B cell (primary cell): ENCODE measurements at regions not wholly inside any gene's neighbourhood (a gene's known extent, or its start where the extent isn't known, plus 50 kb on each side); places are given as distances from the start of the nearest gene placed in this dataset.

ENCODE experiments used
- ATAC-seq: fragments of 200-7000 bp; cut with Tn5 transposase; one replicate; pipeline ENCODE4 v1.10.0; 2021; ENCODE audit warnings: low read depth, mild to moderate bottlenecking, moderate number of reproducible peaks, moderate library complexity
- CTCF ChIA-PET: fragments of 350-600 bp; sonication (Branson Sonifier 250); formaldehyde crosslinking; loops from one replicate; lab custom pipeline; 2021; ENCODE audit warnings: antibody characterized with exemption, inconsistent platforms; lab: Charles Lee
- POLR2A ChIA-PET: fragments of 350-600 bp; sonication (Branson Sonifier 250); formaldehyde crosslinking; loops from one replicate; lab custom pipeline; 2021; ENCODE audit warnings: antibody characterized with exemption; lab: Charles Lee
- DNase-seq: peaks from one replicate; pipeline ENCODE4 v3.0.0; 2013
- H2AFZ ChIP-seq: 2 replicates; pipeline ENCODE4 v1.6.1; 2012; ENCODE audit warnings: mild to moderate bottlenecking, low read depth, low read length; ENCODE audit not compliant: insufficient read depth, poor library complexity, severe bottlenecking
- H3K27ac ChIP-seq, 2 donors: 1 replicate in 1 of 2; 2 replicates in 1 of 2; pipeline ENCODE4 v1.5.1; 2012 to 2013; ENCODE audit warnings: low read length in 2 of 2, mild to moderate bottlenecking in 2 of 2, moderate library complexity in 1 of 2
- H3K27me3 ChIP-seq, 4 experiments: fragments of 200-600 bp in 1 of 4; sonication (generic) in 1 of 4; replicated peaks in 1 of 4; 1 replicate in 2 of 4; 2 replicates in 2 of 4; pipeline versions ENCODE4 v1.6.1 to v1.7.0; 2013 to 2016; ENCODE audit warnings: low read length in 3 of 4, mild to moderate bottlenecking in 2 of 4, mixed read lengths in 1 of 4, moderate library complexity in 1 of 4; ENCODE audit not compliant: insufficient read depth in 4 of 4, control insufficient read depth in 3 of 4; ENCODE audit errors: control extremely low read depth in 1 of 4
- H3K36me3 ChIP-seq, 2 experiments: replicated peaks in 1 of 2; 1 replicate in 1 of 2; 2 replicates in 1 of 2; pipeline versions ENCODE4 v1.6.1 to v1.7.1; 2013; ENCODE audit warnings: low read length in 1 of 2; ENCODE audit not compliant: insufficient read depth in 2 of 2, control insufficient read depth in 1 of 2; ENCODE audit errors: control extremely low read depth in 1 of 2, extremely low read depth in 1 of 2
- H3K4me1 ChIP-seq, 2 donors: fragments of 200-600 bp in 1 of 2; sonication (generic) in 1 of 2; 1 replicate in 1 of 2; 2 replicates in 1 of 2; pipeline versions ENCODE4 v1.5.1 to v1.6.1; 2013 to 2017; ENCODE audit warnings: low read length in 2 of 2; ENCODE audit not compliant: control insufficient read depth in 2 of 2, insufficient read depth in 2 of 2
- H3K4me2 ChIP-seq: replicated peaks from 2 replicates; pipeline ENCODE3; 2012; ENCODE audit warnings: mild to moderate bottlenecking, low read depth, low read length; ENCODE audit not compliant: poor library complexity, severe bottlenecking
- H3K4me3 ChIP-seq, 5 experiments: fragments of 200-600 bp in 1 of 5; sonication (generic) in 1 of 5; 1 replicate in 3 of 5; 2 replicates in 2 of 5; pipeline versions ENCODE4 v1.5.1 to v1.7.0; 2011 to 2016; ENCODE audit warnings: low read length in 4 of 5, mild to moderate bottlenecking in 4 of 5, low read depth in 2 of 5, control low read depth in 1 of 5, moderate library complexity in 1 of 5; ENCODE audit not compliant: insufficient read depth in 1 of 5; ENCODE audit errors: control extremely low read depth in 1 of 5, extremely low read depth in 1 of 5
- H3K79me2 ChIP-seq: fragments of 200-600 bp; sonication (generic); one replicate; pipeline ENCODE4 v1.6.0; 2016; ENCODE audit warnings: low read length; ENCODE audit not compliant: control insufficient read depth, insufficient read depth
- H3K9ac ChIP-seq: fragments of 200-600 bp; sonication (generic); 2 replicates; pipeline ENCODE4 v1.6.1; 2017; ENCODE audit warnings: mild to moderate bottlenecking, low read length, moderate library complexity
- H3K9me3 ChIP-seq, 3 donors: one replicate each; pipeline versions ENCODE4 v1.6.1 to v1.7.1; 2013; ENCODE audit warnings: low read length in 2 of 3; ENCODE audit not compliant: control insufficient read depth in 2 of 3, insufficient read depth in 1 of 3; ENCODE audit errors: control extremely low read depth in 1 of 3
- H4K20me1 ChIP-seq: 2 replicates; pipeline ENCODE4 v1.6.0; 2012; ENCODE audit warnings: mild to moderate bottlenecking, low read length; ENCODE audit not compliant: insufficient read depth, control insufficient read depth, poor library complexity, severe bottlenecking
- H3K27ac Mint-ChIP-seq: one replicate; pipeline ENCODE4 v1.8.0; 2021; ENCODE audit warnings: mixed read lengths
- H3K27me3 Mint-ChIP-seq: one replicate; pipeline ENCODE4 v1.8.0; 2021; ENCODE audit warnings: mixed read lengths
- H3K4me1 Mint-ChIP-seq: one replicate; pipeline ENCODE4 v1.8.0; 2021; ENCODE audit warnings: mixed read lengths
- H3K4me3 Mint-ChIP-seq: one replicate; pipeline ENCODE4 v1.8.0; 2021; ENCODE audit warnings: mixed read lengths
- H3K9me3 Mint-ChIP-seq: one replicate; pipeline ENCODE4 v1.8.0; 2022; ENCODE audit warnings: mixed read lengths; ENCODE audit not compliant: insufficient read depth
- EZH2 ChIP-seq: IDR thresholded peaks from 2 replicates; pipeline ENCODE4 v1.6.1; 2012; ENCODE audit warnings: borderline replicate concordance, low read depth, mild to moderate bottlenecking, moderate library complexity, low read length; ENCODE audit not compliant: insufficient read depth, poor library complexity, severe bottlenecking
- WGBS: methylation state at CpG from one replicate; pipeline ENCODE4 v1.1.5; 2013; ENCODE audit warnings: missing lambda C conversion rate; ENCODE audit not compliant: insufficient coverage; 5-methylcytosine and 5-hydroxymethylcytosine counted together
- intact Hi-C: fragments of 100-400 bp; cut with micrococcal nuclease; formaldehyde crosslinking; loops from one replicate; pipeline ENCODE4 v1.10.0; 2022
- TF ChIP-seq, protein P1 (sequence below): fragments of 200-600 bp; IDR thresholded peaks from one replicate; pipeline ENCODE4 v1.8.0; 2022; ENCODE audit warnings: antibody characterized with exemption, mild to moderate bottlenecking

DNA sequence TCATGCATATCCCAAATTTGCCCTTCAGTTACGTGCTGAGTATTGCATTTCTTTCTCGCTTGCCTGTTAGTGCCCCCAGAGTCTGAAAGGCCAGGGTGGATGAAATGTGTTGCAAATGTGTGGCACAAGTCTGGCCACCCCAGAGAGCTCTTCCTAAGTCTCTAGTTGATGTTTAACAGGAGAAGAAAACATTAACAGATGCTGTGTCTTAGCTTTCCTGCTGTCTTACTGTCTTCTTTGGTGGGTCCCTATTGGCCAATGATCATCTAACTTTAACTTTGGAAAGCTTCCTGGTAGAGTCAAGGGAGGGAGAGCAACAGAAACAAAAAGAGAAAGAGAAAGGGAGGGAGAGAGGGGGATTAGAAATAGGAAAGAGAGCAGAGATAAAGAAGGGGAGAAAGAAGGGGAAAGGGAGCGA, 76.7 kb upstream of the P3H2 start:
- Histone ChIP-seq H3K36me3 (no peaks in the 10 kb centered on the region), H3K4me1 (no peaks in the 10 kb centered on the region), H3K27me3 (no peaks in the 10 kb centered on the region), H3K9me3 (no peaks in the 10 kb centered on the region), H3K27ac (no peak overlapping the region), H2AFZ (no peak overlapping the region), H3K4me2 (no peak overlapping the region), H3K79me2 (no peaks in the 10 kb centered on the region), H3K4me3 (no peak overlapping the region), H4K20me1 (no peaks in the 10 kb centered on the region), H3K9ac (no peak overlapping the region)
- CTCF ChIA-PET: no interaction called here
- ATAC-seq (no peak), DNase-seq (no peak)
- no peak overlapping the region for H3K27ac Mint-ChIP-seq
- WGBS: 100% methylated on average over 3 of the region's 3 CpGs
- POLR2A ChIA-PET: no interaction called here
- peaks cover 1% of the 10 kb centered on the region for H3K4me1 Mint-ChIP-seq
- intact Hi-C loops: no loop called here
- peaks cover 7% of the 10 kb centered on the region for H3K27me3 Mint-ChIP-seq
- TF ChIP-seq, protein P1, sequence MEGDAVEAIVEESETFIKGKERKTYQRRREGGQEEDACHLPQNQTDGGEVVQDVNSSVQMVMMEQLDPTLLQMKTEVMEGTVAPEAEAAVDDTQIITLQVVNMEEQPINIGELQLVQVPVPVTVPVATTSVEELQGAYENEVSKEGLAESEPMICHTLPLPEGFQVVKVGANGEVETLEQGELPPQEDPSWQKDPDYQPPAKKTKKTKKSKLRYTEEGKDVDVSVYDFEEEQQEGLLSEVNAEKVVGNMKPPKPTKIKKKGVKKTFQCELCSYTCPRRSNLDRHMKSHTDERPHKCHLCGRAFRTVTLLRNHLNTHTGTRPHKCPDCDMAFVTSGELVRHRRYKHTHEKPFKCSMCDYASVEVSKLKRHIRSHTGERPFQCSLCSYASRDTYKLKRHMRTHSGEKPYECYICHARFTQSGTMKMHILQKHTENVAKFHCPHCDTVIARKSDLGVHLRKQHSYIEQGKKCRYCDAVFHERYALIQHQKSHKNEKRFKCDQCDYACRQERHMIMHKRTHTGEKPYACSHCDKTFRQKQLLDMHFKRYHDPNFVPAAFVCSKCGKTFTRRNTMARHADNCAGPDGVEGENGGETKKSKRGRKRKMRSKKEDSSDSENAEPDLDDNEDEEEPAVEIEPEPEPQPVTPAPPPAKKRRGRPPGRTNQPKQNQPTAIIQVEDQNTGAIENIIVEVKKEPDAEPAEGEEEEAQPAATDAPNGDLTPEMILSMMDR: no peak
- TF ChIP-seq EZH2: no peak
- no peaks in the 10 kb centered on the region for H3K9me3 Mint-ChIP-seq
- no peak overlapping the region for H3K4me3 Mint-ChIP-seq

DNA sequence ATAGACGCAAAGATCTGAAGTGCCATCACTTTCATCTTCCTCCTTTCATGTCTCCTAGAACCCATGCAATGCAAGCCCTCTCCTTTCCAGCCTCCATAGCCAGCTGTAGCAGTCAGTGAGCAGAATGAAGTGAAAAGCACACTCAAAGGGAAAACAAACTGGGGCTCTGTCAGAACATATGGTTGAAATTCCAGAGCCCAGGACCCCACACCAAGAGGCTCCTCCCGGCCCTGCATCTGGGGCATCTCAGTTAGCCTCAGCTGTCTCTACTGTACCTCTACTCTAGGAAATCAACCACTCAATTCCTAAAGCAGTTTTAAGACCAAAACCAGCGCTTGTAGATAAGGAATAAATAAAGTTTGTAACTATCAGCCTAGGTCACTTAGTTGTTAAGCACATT, 73.8 kb upstream of the P3H2 start:
- H3K4me1 ChIP-seq: no peaks in the 10 kb centered on the region
- no peak for DNase-seq
- TF ChIP-seq EZH2: no peak
- TF ChIP-seq, protein P1: no peak
- no CpG with 5 or more reads among the region's 3 CpGs for WGBS
- no peak overlapping the region for H2AFZ ChIP-seq
- no peaks in the 10 kb centered on the region for H3K36me3 ChIP-seq
- POLR2A ChIA-PET: no interaction called here
- no peaks in the 10 kb centered on the region for H3K9me3 ChIP-seq
- H3K4me3 ChIP-seq: no peak overlapping the region
- H3K4me2 ChIP-seq: no peak overlapping the region
- CTCF ChIA-PET: no interaction called here
- H3K27ac Mint-ChIP-seq: no peak overlapping the region
- no peaks in the 10 kb centered on the region for H3K79me2 ChIP-seq
- H3K27me3 Mint-ChIP-seq: peaks cover 4% of the 10 kb centered on the region
- no peak overlapping the region for H3K4me3 Mint-ChIP-seq
- no peak overlapping the region for H3K27ac ChIP-seq
- no peaks in the 10 kb centered on the region for H4K20me1 ChIP-seq
- no peaks in the 10 kb centered on the region for H3K27me3 ChIP-seq
- no peak overlapping the region for H3K9ac ChIP-seq
- no peaks in the 10 kb centered on the region for H3K9me3 Mint-ChIP-seq
- ATAC-seq: no peak
- intact Hi-C loops: no loop called here
- H3K4me1 Mint-ChIP-seq: no peaks in the 10 kb centered on the region
